OCI-LY1 (cell line): ENCODE measurements at regions not wholly inside any gene's neighbourhood (a gene's known extent, or its start where the extent isn't known, plus 50 kb on each side); places are given as distances from the start of the nearest gene placed in this dataset.

Experiments
- EZH2 ChIP-seq: fragments of 200-600 bp; sonication (generic), shearing (Covaris generic); IDR thresholded peaks from 2 replicates; pipeline ENCODE4 v1.8.0; 2017; ENCODE audit warnings: borderline replicate concordance, mixed run types, mild to moderate bottlenecking, antibody characterized with exemption, low read length, moderate library complexity, mixed read lengths
- TF ChIP-seq, protein P1 (sequence below): fragments of 200-600 bp; sonication (generic), shearing (Covaris generic); IDR thresholded peaks from 2 replicates; pipeline ENCODE4 v1.5.1; 2017; ENCODE audit warnings: mild to moderate bottlenecking, antibody characterized with exemption, low read length, moderate library complexity, mixed read lengths

DNA sequence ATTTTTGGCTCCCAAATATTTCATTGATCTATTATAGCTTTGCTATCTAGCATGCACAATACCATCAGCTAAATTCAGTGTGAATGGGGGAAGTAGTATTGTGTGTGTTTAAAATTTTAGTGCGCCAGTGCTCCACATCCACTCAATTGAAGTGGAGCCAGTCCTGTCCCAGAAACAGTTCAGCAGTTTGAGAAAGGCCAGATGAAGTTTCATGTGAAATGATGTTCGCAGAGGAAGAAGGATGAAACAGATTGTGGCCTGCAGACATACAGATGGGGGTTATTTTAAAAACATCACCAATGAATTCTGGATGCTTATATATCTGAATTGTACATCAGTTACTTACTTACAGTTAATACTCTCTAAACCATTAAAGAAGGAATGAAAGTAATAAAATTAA, 129.4 kb downstream of the SPRY2 start:
- TF ChIP-seq EZH2 = no peak
- TF ChIP-seq, protein P1, sequence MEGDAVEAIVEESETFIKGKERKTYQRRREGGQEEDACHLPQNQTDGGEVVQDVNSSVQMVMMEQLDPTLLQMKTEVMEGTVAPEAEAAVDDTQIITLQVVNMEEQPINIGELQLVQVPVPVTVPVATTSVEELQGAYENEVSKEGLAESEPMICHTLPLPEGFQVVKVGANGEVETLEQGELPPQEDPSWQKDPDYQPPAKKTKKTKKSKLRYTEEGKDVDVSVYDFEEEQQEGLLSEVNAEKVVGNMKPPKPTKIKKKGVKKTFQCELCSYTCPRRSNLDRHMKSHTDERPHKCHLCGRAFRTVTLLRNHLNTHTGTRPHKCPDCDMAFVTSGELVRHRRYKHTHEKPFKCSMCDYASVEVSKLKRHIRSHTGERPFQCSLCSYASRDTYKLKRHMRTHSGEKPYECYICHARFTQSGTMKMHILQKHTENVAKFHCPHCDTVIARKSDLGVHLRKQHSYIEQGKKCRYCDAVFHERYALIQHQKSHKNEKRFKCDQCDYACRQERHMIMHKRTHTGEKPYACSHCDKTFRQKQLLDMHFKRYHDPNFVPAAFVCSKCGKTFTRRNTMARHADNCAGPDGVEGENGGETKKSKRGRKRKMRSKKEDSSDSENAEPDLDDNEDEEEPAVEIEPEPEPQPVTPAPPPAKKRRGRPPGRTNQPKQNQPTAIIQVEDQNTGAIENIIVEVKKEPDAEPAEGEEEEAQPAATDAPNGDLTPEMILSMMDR = no peak
